ENCODE measurements at regions not wholly inside any gene's neighbourhood (a gene's known extent, or its start where the extent isn't known, plus 50 kb on each side); places are given as distances from the start of the nearest gene placed in this dataset.
"Not testable (repeated sequence)": the region's sequence is repeated elsewhere in the genome, so short reads cannot be mapped to it uniquely, and the experiment has no call there.

DNA sequence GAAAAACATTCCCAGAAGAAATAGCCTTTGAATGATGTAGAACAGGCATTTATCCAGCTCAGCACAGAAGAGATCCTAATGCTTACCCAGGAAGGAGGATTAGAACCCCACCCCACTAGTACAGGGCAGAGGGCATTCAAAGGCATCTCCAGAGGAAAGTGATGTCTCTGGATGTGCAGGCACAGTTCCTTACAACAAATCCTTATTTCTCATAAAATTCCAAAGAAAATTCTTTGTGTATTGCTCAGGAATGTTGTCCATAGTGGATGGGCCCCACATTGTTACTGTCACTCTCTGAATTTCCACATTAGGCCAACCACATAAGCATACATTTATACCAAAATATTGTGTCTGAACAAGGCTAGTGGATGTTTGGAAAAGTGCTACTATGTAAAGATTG, 243.0 kb downstream of the ADRA2A start:
- no peak overlapping the region for H3K4me3 ChIP-seq
- H3K9me3 ChIP-seq = no peaks in the 10 kb centered on the region
- H3K27me3 ChIP-seq (replicated peaks in 1 of 7) = peaks cover 0 to 5% (median 0%) of the 10 kb centered on the region in 7 donors
- no peaks in the 10 kb centered on the region for H3K36me3 ChIP-seq
- TF ChIP-seq POLR2A (IDR thresholded peaks at IDR 0.05) = no peak
- TF ChIP-seq, protein P1, sequence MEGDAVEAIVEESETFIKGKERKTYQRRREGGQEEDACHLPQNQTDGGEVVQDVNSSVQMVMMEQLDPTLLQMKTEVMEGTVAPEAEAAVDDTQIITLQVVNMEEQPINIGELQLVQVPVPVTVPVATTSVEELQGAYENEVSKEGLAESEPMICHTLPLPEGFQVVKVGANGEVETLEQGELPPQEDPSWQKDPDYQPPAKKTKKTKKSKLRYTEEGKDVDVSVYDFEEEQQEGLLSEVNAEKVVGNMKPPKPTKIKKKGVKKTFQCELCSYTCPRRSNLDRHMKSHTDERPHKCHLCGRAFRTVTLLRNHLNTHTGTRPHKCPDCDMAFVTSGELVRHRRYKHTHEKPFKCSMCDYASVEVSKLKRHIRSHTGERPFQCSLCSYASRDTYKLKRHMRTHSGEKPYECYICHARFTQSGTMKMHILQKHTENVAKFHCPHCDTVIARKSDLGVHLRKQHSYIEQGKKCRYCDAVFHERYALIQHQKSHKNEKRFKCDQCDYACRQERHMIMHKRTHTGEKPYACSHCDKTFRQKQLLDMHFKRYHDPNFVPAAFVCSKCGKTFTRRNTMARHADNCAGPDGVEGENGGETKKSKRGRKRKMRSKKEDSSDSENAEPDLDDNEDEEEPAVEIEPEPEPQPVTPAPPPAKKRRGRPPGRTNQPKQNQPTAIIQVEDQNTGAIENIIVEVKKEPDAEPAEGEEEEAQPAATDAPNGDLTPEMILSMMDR (IDR thresholded peaks at IDR 0.05 in 8 of 11, conservative IDR thresholded peaks at IDR 0.05 in 3 of 11) = no peak
- no peak for TF ChIP-seq POLR2AphosphoS5 (IDR thresholded peaks at IDR 0.05)
- no peak overlapping the region for H3K27ac ChIP-seq
- intact Hi-C loops (cut with DNase I; ENCODE audit: low total_unique reads) = no loop called here
- DNase-seq = no peak
- no peaks in the 10 kb centered on the region for H3K4me1 ChIP-seq

DNA sequence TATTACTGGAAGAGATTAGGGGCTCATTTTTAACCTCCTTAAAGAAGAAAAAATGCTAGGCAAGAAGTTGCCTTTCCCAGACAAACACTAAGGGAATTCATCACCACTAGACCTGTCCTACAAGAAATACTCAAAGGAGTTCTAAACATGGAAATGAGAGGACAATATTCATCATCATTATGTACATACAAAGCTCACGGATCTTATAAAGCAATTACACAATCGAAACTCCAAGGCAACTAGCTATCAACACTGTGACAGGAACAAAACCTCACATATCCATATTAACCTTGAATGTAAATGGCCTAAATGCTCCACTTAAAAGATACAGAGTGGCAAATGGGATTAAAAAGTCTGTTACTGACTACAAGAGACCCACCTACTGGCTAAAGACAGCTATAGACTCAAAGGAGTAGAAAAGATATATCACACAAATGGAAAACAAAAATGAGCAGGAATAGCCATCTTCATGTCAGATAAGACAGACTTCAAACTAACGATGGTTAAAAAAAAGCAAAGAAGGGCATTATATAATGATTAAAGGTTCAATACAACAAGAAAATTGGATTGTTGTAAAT, 246.6 kb downstream of the ADRA2A start:
- Histone ChIP-seq H3K4me1 (no peaks in the 10 kb centered on the region), H3K27me3 (replicated peaks in 1 of 7) (peaks cover 0 to 5% (median 0%) of the 10 kb centered on the region in 7 donors), H3K27ac (no peak overlapping the region), H3K36me3 (no peaks in the 10 kb centered on the region), H3K4me3 (no peak overlapping the region), H3K9me3 (no peaks in the 10 kb centered on the region)
- no peak for DNase-seq
- 76 to 85% (median 79%) methylated on average over 3 of the region's 3 CpGs for WGBS, 5 donors
- intact Hi-C loops (cut with DNase I; ENCODE audit: low total_unique reads) = no loop called here
- TF ChIP-seq POLR2A (IDR thresholded peaks at IDR 0.05) (no peak), POLR2AphosphoS5 (IDR thresholded peaks at IDR 0.05) (no peak)
- TF ChIP-seq, protein P1 (IDR thresholded peaks at IDR 0.05 in 8 of 11, conservative IDR thresholded peaks at IDR 0.05 in 3 of 11) = no peak

DNA sequence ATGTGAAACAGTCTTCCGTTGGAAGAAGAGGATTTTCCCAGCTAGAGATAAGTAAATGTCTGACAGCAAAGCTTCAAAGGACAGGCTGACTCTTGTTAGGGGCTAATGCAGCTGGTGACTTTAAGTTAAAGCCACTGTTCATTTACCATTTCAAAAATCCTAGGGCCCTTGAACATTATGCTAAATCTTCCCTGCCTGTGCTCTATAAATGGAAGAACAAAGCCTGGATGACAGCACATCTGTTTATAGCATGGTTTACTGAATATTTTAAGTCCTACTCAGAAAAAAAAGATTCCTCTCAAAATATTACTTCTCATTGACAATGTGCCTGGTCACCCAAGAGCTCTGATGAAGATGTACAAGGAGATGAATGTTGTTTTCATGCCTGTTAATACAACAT, 255.3 kb downstream of the ADRA2A start:
- peaks cover 0 to 11% (median 7%) of the 10 kb centered on the region in 8 donors for H3K9me3 ChIP-seq
- H3K4me3 ChIP-seq; DNase-seq; H3K36me3 ChIP-seq; H3K4me1 ChIP-seq; H3K27ac ChIP-seq; H3K27me3 ChIP-seq (replicated peaks in 1 of 7); intact Hi-C loops (cut with DNase I; ENCODE audit: low total_unique reads): not testable (repeated sequence)
- 74 to 82% (median 75%) methylated on average over 1 of the region's 1 CpG for WGBS, 5 donors

DNA sequence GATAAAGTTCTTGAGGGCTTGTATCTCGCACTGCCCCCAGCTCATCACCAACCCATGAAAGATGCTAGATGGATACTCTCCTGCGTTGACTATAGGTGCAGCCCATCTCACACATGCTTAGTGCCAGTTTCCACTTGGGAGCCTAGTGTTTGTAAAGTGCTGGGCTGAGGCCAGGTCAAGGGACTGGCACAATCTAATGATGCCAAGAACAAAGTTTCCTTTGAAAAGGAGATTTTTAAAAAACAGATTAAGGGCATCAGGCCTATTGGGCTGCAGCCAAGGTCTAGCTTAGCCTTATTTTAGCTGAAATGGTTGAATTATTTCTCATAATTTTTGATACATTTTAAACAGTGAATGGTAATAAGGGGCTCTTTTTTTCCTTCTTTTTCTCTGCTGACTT, 259.0 kb downstream of the ADRA2A start:
- TF ChIP-seq, protein P1 (IDR thresholded peaks at IDR 0.05 in 8 of 11, conservative IDR thresholded peaks at IDR 0.05 in 3 of 11) = no peak
- TF ChIP-seq POLR2A (IDR thresholded peaks at IDR 0.05) (no peak), POLR2AphosphoS5 (IDR thresholded peaks at IDR 0.05) (no peak)
- no peak for DNase-seq
- H3K27me3 ChIP-seq (replicated peaks in 1 of 7) = no peaks in the 10 kb centered on the region
- H3K4me1 ChIP-seq = peaks cover 0 to 6% (median 2%) of the 10 kb centered on the region in 6 donors
- peaks cover 0 to 24% (median 18%) of the 10 kb centered on the region in 8 donors for H3K9me3 ChIP-seq
- H3K4me3 ChIP-seq = no peak overlapping the region
- H3K27ac ChIP-seq = no peak overlapping the region
- H3K36me3 ChIP-seq = no peaks in the 10 kb centered on the region
- intact Hi-C loops (cut with DNase I; ENCODE audit: low total_unique reads) = no loop called here
- 88 to 93% (median 89%) methylated on average over 2 of the region's 2 CpGs for WGBS, 5 donors

DNA sequence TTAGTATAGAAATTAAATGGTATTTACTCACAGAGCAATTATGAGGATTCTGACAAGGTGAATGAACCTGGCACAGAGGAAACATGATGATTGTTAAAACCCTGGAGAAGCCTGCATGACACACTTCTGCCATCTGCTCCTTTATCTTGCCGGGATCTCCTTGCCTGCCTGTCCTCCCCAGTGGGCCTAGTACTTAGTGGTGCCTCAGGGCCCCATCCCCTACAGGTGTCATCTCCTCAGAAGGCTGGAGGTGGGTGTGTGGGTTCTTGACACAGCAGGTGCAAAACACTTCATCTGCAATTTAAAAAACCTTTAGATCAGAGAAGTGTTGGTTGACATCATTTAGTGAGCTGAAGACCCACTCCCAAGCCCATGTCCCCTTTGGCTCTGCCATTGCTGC, 261.2 kb downstream of the ADRA2A start:
- Histone ChIP-seq H3K36me3 (no peaks in the 10 kb centered on the region), H3K9me3 (peaks cover 0 to 46% (median 40%) of the 10 kb centered on the region in 8 donors), H3K27ac (no peak overlapping the region), H3K27me3 (replicated peaks in 1 of 7) (no peaks in the 10 kb centered on the region), H3K4me3 (no peak overlapping the region), H3K4me1 (peaks cover 0 to 6% (median 2%) of the 10 kb centered on the region in 6 donors)
- intact Hi-C loops (cut with DNase I; ENCODE audit: low total_unique reads) = no loop called here
- DNase-seq = no peak
- TF ChIP-seq, protein P1 (IDR thresholded peaks at IDR 0.05 in 8 of 11, conservative IDR thresholded peaks at IDR 0.05 in 3 of 11) = no peak
- TF ChIP-seq POLR2A (IDR thresholded peaks at IDR 0.05) (no peak), POLR2AphosphoS5 (IDR thresholded peaks at IDR 0.05) (no peak)
- WGBS, 5 donors = 82 to 96% (median 86%) methylated on average over 1 of the region's 1 CpG

All from spleen (tissue), 11 donors.